AG04450 (cell line): ENCODE measurements at regions not wholly inside any gene's neighbourhood (a gene's known extent, or its start where the extent isn't known, plus 50 kb on each side); places are given as distances from the start of the nearest gene placed in this dataset.

Experiments used
- CTCF ChIA-PET: fragments of 300-600, 350-600 bp; formaldehyde crosslinking; extraction: SDS; loops from one replicate; lab custom pipeline; 2022; ENCODE audit warnings: antibody characterized with exemption, inconsistent platforms; lab: Charles Lee
- POLR2A ChIA-PET: fragments of 350-600 bp; formaldehyde crosslinking; extraction: SDS; loops from one replicate; lab custom pipeline; 2021; ENCODE audit warnings: antibody characterized with exemption, inconsistent platforms; lab: Yijun Ruan, JAX
- DNase-seq: peaks from one replicate; pipeline ENCODE4 v3.0.0-alpha.2; 2011; ENCODE audit warnings: low read depth, low spot score
- H3K27ac ChIP-seq: one replicate; pipeline ENCODE4 v1.5.1; 2012; ENCODE audit warnings: low read depth, low read length, control low read depth
- H3K27me3 ChIP-seq: one replicate; pipeline ENCODE4 v1.6.0; 2012; ENCODE audit warnings: low read length; ENCODE audit not compliant: control insufficient read depth, insufficient read depth
- H3K4me3 ChIP-seq: 2 replicates; pipeline ENCODE4 v1.5.1; 2011; ENCODE audit warnings: mild to moderate bottlenecking, low read depth, low read length, control low read depth
- H3K9me3 ChIP-seq: 2 replicates; pipeline ENCODE4 v1.5.1; 2012; ENCODE audit warnings: low read length; ENCODE audit not compliant: control insufficient read depth, insufficient read depth
- TF ChIP-seq, protein P1 (sequence below): IDR thresholded peaks from 2 replicates; pipeline ENCODE4 v1.5.1; 2011; ENCODE audit warnings: low read depth, low read length, control low read depth, inconsistent platforms

DNA sequence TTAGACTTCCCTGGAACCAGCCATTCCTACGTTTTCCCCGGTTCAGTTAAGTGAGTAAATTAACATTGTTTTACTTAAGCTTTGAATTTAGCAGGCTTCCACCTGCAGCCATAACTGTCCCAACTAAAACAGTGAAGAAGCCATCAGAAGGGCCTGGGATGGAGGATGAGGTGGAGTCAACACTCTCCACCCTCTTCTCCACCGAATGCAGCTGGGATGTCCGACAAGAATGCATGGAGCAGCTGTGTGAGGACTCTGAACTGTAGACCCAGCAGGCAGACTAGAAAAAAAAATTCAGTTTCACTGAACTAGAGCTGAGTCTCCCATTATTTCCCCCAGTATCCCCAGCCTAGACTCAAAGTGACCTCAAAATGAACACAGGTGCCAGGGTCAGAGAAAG lies 114.8 kb downstream of the C16orf95 start:
- H3K27ac ChIP-seq = peak overlapping the region; percentile 89
- ChIA-PET POLR2A (interaction anchor here (1.0 to 2.0 kb wide), 3 partner anchors 25 to 625 kb away, joined by 3 to 13 read pairs (median 11); no protein-coding TSS in a partner anchor), CTCF (interaction anchor here (0.8 to 2.9 kb wide), 12 partner anchors 9 to 140 kb away, joined by 3 to 15 read pairs (median 4); no protein-coding TSS in a partner anchor)
- H3K4me3 ChIP-seq = no peak overlapping the region
- TF ChIP-seq, protein P1, sequence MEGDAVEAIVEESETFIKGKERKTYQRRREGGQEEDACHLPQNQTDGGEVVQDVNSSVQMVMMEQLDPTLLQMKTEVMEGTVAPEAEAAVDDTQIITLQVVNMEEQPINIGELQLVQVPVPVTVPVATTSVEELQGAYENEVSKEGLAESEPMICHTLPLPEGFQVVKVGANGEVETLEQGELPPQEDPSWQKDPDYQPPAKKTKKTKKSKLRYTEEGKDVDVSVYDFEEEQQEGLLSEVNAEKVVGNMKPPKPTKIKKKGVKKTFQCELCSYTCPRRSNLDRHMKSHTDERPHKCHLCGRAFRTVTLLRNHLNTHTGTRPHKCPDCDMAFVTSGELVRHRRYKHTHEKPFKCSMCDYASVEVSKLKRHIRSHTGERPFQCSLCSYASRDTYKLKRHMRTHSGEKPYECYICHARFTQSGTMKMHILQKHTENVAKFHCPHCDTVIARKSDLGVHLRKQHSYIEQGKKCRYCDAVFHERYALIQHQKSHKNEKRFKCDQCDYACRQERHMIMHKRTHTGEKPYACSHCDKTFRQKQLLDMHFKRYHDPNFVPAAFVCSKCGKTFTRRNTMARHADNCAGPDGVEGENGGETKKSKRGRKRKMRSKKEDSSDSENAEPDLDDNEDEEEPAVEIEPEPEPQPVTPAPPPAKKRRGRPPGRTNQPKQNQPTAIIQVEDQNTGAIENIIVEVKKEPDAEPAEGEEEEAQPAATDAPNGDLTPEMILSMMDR = no peak
- DNase-seq = peak; percentile 30
- H3K9me3 ChIP-seq = no peaks in the 10 kb centered on the region
- no peaks in the 10 kb centered on the region for H3K27me3 ChIP-seq

DNA sequence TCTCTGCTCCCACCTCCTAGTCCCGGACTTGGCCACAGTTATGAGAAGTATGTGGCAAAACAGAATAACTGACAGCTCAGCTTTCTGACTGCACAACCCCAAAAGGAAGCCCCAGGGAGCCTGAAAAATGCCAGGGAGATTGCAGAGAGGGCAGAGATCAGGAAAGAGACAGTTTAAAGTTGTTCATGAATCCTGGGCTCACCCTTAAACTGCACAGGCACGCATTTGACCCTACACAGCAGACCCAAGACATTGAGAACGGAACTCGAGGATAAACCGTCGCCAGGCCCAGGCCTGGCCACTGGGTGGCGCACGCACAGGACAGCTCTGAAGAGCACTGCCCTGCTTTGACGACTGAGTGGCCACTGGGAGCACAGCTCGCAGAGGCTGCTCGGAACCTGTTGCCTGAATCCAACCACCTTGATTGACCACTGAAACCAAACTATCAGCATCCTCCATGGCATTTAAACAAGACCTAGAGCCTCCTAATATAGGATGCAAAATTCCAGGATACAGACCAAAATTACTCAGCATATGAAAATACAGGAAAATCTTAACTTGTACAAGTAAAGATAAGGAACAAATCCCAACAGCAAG lies 114.0 kb downstream of the C16orf95 start:
- ChIA-PET POLR2A (interaction anchor here (1.4 kb wide), 1 partner anchor 24 kb away, joined by 13 read pairs; no protein-coding TSS in a partner anchor), CTCF (interaction anchor here (0.6 to 2.9 kb wide), 12 partner anchors 8 to 286 kb away, joined by 3 to 15 read pairs (median 4); no protein-coding TSS in a partner anchor)
- H3K27me3 ChIP-seq = no peaks in the 10 kb centered on the region
- TF ChIP-seq, protein P1 = peak; percentile 97
- H3K4me3 ChIP-seq = no peak overlapping the region
- peak overlapping the region; percentile 71 for H3K27ac ChIP-seq
- no peaks in the 10 kb centered on the region for H3K9me3 ChIP-seq
- DNase-seq = peak; percentile 42

DNA sequence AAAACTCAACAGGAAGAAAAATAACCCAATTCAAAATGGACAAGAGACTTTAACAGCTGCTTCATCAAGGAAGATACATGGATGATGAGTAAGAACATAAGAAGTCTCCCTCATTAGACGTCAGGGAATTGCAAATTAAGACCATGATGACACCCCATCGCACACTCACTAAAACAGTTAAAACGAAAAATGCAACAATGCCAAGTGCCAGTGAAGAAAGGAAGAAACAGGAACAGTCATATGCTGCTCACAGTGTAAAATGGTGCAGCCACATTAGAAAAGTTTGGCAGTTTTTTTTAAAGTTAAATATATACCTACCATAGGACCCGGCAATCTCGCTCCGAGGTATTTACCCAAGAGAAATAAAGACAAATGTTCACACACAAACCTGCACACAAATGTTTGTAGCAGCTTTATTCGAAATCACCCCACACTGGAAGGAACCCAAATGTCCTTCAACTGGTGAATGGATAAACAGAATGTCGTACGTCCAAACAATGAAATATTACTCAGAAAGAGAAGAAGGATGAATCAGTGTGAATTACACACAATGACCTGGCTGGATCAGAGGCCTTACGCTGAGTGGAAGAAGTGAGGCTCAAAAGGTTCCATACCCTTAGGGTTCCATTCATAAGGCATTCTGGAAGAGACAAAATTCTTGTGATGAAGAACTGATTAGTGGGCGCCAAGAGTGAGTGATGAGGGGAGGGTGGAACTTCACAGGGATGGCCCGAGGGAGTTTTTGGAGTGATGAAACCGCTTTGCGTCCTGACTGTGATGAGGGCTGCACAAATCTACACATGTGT lies 110.3 kb downstream of the C16orf95 start:
- no peaks in the 10 kb centered on the region for H3K27me3 ChIP-seq
- ChIA-PET CTCF (no interaction called here), POLR2A (interaction anchor here (0.7 kb wide), 2 partner anchors 21 to 1364 kb away, joined by 4 to 10 read pairs; partner anchors contain the start of gene ZC3H18)
- DNase-seq = no peak
- no peaks in the 10 kb centered on the region for H3K9me3 ChIP-seq
- TF ChIP-seq, protein P1 = no peak
- H3K27ac ChIP-seq = peak overlapping the region; percentile 73
- no peak overlapping the region for H3K4me3 ChIP-seq

DNA sequence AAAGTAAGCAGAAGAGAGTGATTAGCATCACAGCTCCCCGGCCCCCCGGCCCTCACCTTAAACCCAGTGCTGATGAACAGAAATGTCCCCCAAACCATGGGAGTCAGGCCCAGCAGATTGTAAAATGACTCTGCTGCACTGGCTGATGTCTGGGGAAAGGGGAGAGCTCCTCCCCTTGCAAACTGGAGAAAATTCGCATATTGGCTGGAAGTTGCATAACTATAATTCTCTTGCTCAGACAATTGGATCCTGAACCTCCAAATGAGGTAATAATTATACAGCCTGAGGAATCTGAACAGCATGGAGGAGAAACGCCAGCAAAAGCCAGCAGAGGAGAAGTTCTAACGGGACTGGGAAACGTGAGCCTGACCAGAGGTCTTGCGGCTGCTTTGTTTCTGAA lies 109.7 kb downstream of the C16orf95 start:
- ChIA-PET CTCF (no interaction called here), POLR2A (interaction anchor here (0.7 kb wide), 1 partner anchor 20 kb away, joined by 4 read pairs; no protein-coding TSS in a partner anchor)
- Histone ChIP-seq H3K27me3 (no peaks in the 10 kb centered on the region), H3K4me3 (no peak overlapping the region), H3K9me3 (no peaks in the 10 kb centered on the region), H3K27ac (peak overlapping the region; percentile 73)
- DNase-seq = peak; percentile 55
- TF ChIP-seq, protein P1 = no peak
